GM10266 (cell line): ENCODE measurements at regions not wholly inside any gene's neighbourhood (a gene's known extent, or its start where the extent isn't known, plus 50 kb on each side); places are given as distances from the start of the nearest gene placed in this dataset.

ENCODE experiments used
- DNase-seq: peaks from one replicate; pipeline ENCODE4 v3.0.0; 2012; ENCODE audit errors: extremely low spot score
- TF ChIP-seq, protein P1 (sequence below): IDR thresholded peaks from 2 replicates; pipeline ENCODE4 v1.5.1; 2012; ENCODE audit warnings: mild to moderate bottlenecking, low read depth; ENCODE audit not compliant: control insufficient read depth, insufficient read depth; ENCODE audit errors: missing control alignments

DNA sequence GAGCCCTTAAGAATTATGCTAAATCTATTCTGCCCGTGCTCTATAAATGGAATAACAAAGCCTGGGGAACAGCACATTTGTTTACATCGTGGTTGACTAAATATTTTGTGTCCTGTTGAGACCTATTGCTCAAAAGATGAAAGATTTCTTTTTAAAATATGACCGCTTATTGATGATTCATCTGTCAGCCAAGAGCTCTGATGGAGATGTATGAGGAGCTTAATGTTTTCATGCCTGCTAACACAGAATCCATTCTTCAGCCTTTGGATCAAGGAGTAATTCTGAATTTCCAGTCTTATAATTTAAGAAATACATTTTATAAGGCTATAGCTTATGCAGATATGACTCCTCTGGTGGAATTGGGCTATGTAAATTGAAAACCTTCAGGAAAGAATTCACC, 271.3 kb upstream of the FAT4 start:
- TF ChIP-seq, protein P1, sequence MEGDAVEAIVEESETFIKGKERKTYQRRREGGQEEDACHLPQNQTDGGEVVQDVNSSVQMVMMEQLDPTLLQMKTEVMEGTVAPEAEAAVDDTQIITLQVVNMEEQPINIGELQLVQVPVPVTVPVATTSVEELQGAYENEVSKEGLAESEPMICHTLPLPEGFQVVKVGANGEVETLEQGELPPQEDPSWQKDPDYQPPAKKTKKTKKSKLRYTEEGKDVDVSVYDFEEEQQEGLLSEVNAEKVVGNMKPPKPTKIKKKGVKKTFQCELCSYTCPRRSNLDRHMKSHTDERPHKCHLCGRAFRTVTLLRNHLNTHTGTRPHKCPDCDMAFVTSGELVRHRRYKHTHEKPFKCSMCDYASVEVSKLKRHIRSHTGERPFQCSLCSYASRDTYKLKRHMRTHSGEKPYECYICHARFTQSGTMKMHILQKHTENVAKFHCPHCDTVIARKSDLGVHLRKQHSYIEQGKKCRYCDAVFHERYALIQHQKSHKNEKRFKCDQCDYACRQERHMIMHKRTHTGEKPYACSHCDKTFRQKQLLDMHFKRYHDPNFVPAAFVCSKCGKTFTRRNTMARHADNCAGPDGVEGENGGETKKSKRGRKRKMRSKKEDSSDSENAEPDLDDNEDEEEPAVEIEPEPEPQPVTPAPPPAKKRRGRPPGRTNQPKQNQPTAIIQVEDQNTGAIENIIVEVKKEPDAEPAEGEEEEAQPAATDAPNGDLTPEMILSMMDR, result no peak
- DNase-seq, result no peak

DNA sequence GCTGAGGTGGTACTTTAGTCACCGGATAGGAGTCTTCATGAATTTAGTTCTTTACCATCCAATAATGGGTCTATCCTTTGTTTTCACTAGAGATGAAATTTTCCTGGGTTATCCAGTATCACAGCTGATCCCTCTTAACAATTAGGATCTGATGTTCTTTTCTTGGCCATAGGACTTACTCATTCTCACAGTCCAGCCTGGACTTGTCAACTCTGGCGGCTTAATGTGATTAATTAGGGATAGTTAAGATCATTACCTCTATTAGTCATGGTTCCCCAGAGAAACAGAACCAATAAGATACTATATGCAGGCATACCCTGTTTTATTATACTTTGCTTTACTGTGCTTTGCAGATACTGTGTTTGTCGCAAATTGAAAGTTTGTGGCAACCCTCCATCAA, 272.7 kb upstream of the FAT4 start:
- DNase-seq, result no peak
- TF ChIP-seq, protein P1, result no peak

DNA sequence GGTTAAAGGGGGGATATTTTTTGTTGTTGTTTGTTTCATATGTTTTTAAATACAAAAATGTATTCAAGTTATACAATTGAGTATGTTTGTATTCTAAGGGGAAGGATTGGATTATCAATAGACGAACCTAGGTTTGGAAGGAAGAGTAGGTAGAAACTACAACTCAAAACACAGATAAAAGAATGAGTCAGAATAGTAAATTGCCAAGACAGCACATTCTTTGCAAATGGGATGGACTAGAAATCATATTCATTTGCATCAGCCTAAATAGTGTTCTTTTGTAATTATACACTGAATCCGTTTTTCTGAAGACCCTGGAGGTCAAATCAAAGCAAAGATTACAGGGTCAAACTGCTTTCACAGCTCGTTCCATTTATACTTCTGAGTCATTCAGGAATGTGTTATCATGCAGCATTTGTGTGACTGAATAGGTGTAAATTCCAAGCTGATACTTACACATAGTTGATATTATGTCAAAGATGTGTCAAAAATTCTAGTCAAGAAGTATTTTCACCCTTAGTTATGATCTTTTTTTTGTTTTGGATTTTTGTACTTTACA, 273.3 kb upstream of the FAT4 start:
- no peak for DNase-seq
- TF ChIP-seq, protein P1, result no peak

DNA sequence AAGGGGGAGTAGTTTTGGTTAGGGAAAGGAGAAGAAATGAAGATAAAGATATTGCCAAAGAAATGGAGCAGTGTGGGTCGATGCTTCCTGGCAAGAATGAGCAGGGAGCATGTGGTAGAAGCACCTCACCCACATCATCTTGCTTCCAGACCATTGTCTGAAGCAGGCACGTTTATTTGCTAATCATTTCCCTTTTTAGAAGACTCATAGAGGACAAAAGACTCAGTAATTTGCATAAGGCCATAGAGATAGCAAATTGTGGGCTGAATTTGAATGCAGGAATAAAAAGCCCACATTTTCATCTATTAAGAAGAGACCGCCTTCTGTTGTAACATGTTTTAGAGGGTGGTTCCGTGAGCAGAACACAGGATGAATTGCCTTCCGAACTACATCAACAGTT, 275.2 kb upstream of the FAT4 start:
- DNase-seq, result no peak
- TF ChIP-seq, protein P1, result no peak

DNA sequence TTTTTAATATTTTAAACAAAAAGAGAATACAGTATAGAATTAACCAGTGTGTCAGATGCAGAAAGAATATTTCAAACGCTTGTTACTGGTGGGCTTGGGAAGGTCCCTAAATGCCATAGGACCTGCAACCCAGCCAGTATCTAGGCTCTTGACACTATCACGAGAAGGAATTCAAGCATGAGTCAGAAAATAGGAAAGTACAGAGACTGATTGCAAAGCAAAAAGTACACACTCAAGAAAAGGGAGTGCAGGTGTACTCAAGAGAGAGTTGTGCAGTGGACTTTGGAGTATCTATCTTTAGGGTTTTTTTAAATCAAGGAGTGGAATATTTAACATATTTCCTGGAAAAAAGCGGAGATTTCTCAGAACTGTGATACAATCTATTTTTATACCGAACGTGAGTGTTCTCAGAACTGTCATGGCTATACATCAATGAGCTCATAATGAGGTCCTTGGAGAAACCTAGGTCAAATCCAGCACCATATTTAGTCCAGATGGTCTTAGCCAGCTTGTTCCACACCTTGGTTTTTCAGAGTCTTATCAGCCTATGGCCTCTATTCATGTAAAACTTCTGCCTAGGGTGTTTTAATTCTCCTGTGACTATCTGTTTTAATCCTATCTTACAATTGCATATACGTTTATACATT, 291.8 kb upstream of the FAT4 start:
- DNase-seq, result no peak

DNA sequence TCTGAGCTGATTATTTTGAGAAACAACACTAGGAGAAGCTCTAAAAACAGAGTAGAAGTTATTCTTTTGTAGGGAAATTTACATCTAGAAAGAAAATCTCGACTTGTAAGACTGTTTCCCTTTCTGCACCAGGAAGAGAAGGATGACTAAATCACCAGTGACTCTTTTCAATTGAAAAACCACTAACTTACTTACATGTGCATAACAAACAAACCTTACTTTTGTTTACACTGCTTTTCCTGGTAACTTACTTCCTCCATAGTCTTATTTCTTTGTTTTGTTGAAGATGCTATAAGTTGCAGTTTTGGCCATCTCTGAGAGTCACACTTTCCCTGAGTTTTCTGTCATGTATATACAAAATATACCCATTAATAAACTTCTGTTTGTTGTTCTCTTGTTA, 293.6 kb upstream of the FAT4 start:
- DNase-seq, result no peak
- TF ChIP-seq, protein P1, result no peak

More for the DNA sequence above, 291.8 kb upstream of the FAT4 start:
- TF ChIP-seq, protein P1, result no peak
